ENCODE measurements at regions not wholly inside any gene's neighbourhood (a gene's known extent, or its start where the extent isn't known, plus 50 kb on each side); places are given as distances from the start of the nearest gene placed in this dataset.

- no peak for TF ChIP-seq CTCF (IDR thresholded peaks at IDR 0.05)
- no peak for TF ChIP-seq EZH2phosphoT487 (IDR thresholded peaks at IDR 0.05)
Observed at GRCh38 chr21:31524140-31524539, 135.4 kb upstream of the SOD1 start.
